ENCODE measurements at regions not wholly inside any gene's neighbourhood (a gene's known extent, or its start where the extent isn't known, plus 50 kb on each side); places are given as distances from the start of the nearest gene placed in this dataset.

GRCh38 chr20:2234598-2235191, 61.1 kb upstream of the TGM3 start:
- DNase-seq (ENCODE audit: low read depth in 4 of 4, low spot score in 1 of 4), result no peak

- no peak for DNase-seq (ENCODE audit: low read depth in 4 of 4, low spot score in 1 of 4)
Observed at GRCh38 chr20:2236256-2236655, 59.5 kb upstream of the TGM3 start.

GRCh38 chr20:2237059-2237458, 58.7 kb upstream of the TGM3 start:
- DNase-seq (ENCODE audit: low read depth in 4 of 4, low spot score in 1 of 4), result no peak

DNA sequence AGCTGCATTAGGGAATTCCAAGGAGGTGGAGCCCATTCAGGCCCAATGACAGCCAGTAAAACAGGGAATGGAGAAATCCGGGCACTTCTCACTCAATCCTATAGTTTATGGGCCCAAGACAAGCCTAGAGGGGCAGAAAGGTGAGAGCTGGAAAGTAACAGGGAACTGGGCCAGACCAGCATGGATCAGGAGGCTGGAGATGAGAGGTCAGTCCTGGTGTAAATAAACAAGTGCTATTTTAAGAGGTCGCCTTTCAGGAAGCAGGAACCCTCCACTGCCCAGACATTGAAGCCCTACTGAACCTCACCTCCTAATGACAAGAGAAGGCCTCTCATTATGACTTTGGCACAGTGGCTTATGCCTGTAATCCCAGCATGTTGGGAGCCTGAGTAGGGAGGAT, 57.2 kb upstream of the TGM3 start:
- DNase-seq (ENCODE audit: low read depth in 4 of 4, low spot score in 1 of 4), result no peak

GRCh38 chr20:2240835-2241234, 55.0 kb upstream of the TGM3 start:
- DNase-seq (ENCODE audit: low read depth in 4 of 4, low spot score in 1 of 4), result no peak

DNA sequence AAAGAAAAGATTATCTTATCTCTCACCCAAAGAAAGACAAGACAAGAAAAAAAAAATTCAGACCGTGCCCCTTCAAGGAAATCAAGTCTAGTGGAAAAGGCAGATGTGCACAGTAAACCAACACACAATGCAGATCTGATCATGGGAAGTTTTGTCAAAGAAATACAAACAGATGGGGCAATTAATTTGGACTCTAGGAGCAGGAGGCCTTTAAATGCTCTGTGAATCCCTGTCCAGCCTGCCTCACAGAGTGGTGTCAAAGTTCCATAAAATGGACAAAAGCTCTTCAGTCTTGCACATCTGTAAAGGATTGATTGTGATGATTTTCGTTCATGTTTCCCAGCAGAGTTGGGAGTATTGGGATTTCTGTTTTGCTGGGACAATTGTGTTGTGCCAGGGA, 53.1 kb upstream of the TGM3 start:
- DNase-seq (ENCODE audit: low read depth in 4 of 4, low spot score in 1 of 4), result no peak

DNA sequence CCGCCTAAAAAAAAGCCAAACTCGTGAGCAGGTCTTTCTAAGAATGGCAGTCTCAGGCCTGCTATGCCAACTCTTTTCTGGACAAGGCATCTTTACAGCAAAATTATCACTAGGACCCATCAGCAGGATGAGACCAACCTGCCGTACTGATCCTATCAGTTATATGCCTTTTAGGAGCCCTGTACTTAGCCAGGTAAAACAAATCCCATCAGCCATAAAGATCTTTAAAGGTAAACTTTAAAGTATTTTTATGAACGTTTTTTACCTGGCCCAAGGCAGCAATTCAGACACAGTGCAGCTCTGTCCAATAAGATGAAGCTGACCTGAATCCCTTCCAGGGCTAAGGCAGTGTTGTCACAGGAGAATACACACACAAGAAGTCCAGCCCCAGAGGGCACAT, 51.3 kb upstream of the TGM3 start:
- no peak for DNase-seq (ENCODE audit: low read depth in 4 of 4, low spot score in 1 of 4)

DNA sequence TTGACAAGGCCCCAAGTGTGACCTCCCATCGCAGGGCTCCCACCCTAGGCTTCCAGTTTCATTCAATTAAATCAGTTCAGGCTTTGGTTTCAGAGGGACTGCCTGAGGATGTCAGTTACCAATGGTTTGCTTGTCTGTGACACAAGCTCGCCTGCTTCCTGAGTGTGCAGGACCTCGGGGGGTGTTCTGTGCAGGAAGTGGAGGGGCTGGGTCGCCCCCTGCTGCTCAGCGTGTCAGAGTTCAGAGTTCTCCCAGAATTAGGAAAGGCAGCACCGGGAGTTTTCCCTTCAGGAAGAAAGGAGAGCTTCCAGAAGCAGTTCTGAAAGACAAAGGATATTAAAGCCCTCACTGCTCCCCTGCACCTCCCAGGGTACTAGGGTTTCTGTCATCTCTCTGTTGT, 50.8 kb upstream of the TGM3 start:
- DNase-seq (ENCODE audit: low read depth in 4 of 4, low spot score in 1 of 4), result no peak

DNA sequence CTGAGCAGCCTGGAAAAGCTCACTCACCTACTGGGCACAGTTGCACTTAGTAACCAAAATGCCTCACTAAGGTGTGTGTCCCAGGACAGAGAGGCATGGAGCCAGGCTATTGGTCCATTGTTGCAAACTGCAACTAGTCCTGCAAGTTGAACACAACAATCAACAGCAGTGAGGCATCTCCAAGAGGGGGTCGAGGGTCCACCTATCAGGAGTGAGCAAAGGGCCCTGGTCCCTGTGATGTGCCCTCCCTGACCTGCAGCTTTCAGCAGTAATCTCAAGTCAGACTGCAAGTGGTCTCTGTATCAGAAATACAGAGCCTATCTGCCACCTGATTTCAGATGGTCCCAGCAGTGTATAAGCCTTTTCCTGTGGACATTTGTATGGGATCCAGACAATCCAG, 50.2 kb upstream of the TGM3 start:
- no peak for DNase-seq (ENCODE audit: low read depth in 4 of 4, low spot score in 1 of 4)
